ENCODE measurements at regions not wholly inside any gene's neighbourhood (a gene's known extent, or its start where the extent isn't known, plus 50 kb on each side); places are given as distances from the start of the nearest gene placed in this dataset.
"Not testable (repeated sequence)": the region's sequence is repeated elsewhere in the genome, so short reads cannot be mapped to it uniquely, and the experiment has no call there.

- Mint-ChIP-seq H3K4me1 (ENCODE audit: low read depth in 2 of 2) (no peaks in the 10 kb centered on the region), H3K9me3 (peaks cover 0 to 6% of the 10 kb centered on the region in 2 donors), H3K36me3 (ENCODE audit: insufficient read depth) (no peaks in the 10 kb centered on the region), H3K27ac (no peak overlapping the region), H3K4me3 (no peak overlapping the region), H3K27me3 (no peaks in the 10 kb centered on the region)
- ATAC-seq (replicated peaks), result no peak
- DNase-seq, result no peak
These were observed 519.6 kb upstream of the AGA start for GRCh38 chr4:177961761-177962380.

GRCh38 chr4:177964061-177964460, 521.8 kb upstream of the AGA start:
- no peak for DNase-seq
- no peaks in the 10 kb centered on the region for H3K4me1 Mint-ChIP-seq (ENCODE audit: low read depth in 2 of 2)
- no peak overlapping the region for H3K27ac Mint-ChIP-seq
- H3K27me3 Mint-ChIP-seq, result no peaks in the 10 kb centered on the region
- peaks cover 0 to 6% of the 10 kb centered on the region in 2 donors for H3K9me3 Mint-ChIP-seq
- ATAC-seq (replicated peaks), result no peak
- no peaks in the 10 kb centered on the region for H3K36me3 Mint-ChIP-seq (ENCODE audit: insufficient read depth)
- H3K4me3 Mint-ChIP-seq, result no peak overlapping the region

GRCh38 chr4:177964693-177965168, 522.5 kb upstream of the AGA start:
- Mint-ChIP-seq H3K4me1 (ENCODE audit: low read depth in 2 of 2) (no peaks in the 10 kb centered on the region), H3K4me3 (no peak overlapping the region), H3K36me3 (ENCODE audit: insufficient read depth) (no peaks in the 10 kb centered on the region), H3K9me3 (peaks cover 0 to 6% of the 10 kb centered on the region in 2 donors), H3K27ac (no peak overlapping the region), H3K27me3 (no peaks in the 10 kb centered on the region)
- ATAC-seq (replicated peaks), result no peak
- DNase-seq, result no peak

GRCh38 chr4:177967328-177967727, 525.1 kb upstream of the AGA start:
- DNase-seq, result no peak
- H3K4me1 Mint-ChIP-seq (ENCODE audit: low read depth in 2 of 2), result no peaks in the 10 kb centered on the region
- ATAC-seq (replicated peaks), result no peak
- H3K4me3 Mint-ChIP-seq, result no peak overlapping the region
- H3K27me3 Mint-ChIP-seq, result no peaks in the 10 kb centered on the region
- peaks cover 0 to 4% of the 10 kb centered on the region in 2 donors for H3K9me3 Mint-ChIP-seq
- no peak overlapping the region for H3K27ac Mint-ChIP-seq
- no peaks in the 10 kb centered on the region for H3K36me3 Mint-ChIP-seq (ENCODE audit: insufficient read depth)

GRCh38 chr4:177968817-177969442, 526.7 kb upstream of the AGA start:
- H3K27ac Mint-ChIP-seq, result no peak overlapping the region

GRCh38 chr4:177974461-177974860, 532.2 kb upstream of the AGA start:
- ATAC-seq (replicated peaks), result no peak
- H3K27ac Mint-ChIP-seq, result no peak overlapping the region
- no peaks in the 10 kb centered on the region for H3K27me3 Mint-ChIP-seq
- DNase-seq, result no peak
- no peaks in the 10 kb centered on the region for H3K36me3 Mint-ChIP-seq (ENCODE audit: insufficient read depth)
- H3K4me1 Mint-ChIP-seq (ENCODE audit: low read depth in 2 of 2), result no peaks in the 10 kb centered on the region
- H3K9me3 Mint-ChIP-seq, result peaks cover 0 to 1% of the 10 kb centered on the region in 2 donors
- H3K4me3 Mint-ChIP-seq, result no peak overlapping the region

More at GRCh38 chr4:177968817-177969442, 526.7 kb upstream of the AGA start:
- Mint-ChIP-seq H3K4me3 (no peak overlapping the region), H3K27me3 (no peaks in the 10 kb centered on the region), H3K4me1 (ENCODE audit: low read depth in 2 of 2) (no peaks in the 10 kb centered on the region), H3K9me3 (peaks cover 0 to 4% of the 10 kb centered on the region in 2 donors), H3K36me3 (ENCODE audit: insufficient read depth) (no peaks in the 10 kb centered on the region)
- no peak for ATAC-seq (replicated peaks)
- no peak for DNase-seq

GRCh38 chr4:177975315-177975987, 533.2 kb upstream of the AGA start:
- Mint-ChIP-seq H3K36me3 (ENCODE audit: insufficient read depth) (no peaks in the 10 kb centered on the region), H3K9me3 (peaks cover 0 to 1% of the 10 kb centered on the region in 2 donors), H3K4me1 (ENCODE audit: low read depth in 2 of 2) (no peaks in the 10 kb centered on the region), H3K27ac (no peak overlapping the region), H3K4me3 (no peak overlapping the region), H3K27me3 (no peaks in the 10 kb centered on the region)
- ATAC-seq (replicated peaks) (no peak), DNase-seq (no peak)

GRCh38 chr4:177986236-177986635, 544.0 kb upstream of the AGA start:
- H3K27ac Mint-ChIP-seq, result no peak overlapping the region
- no peak overlapping the region for H3K4me3 Mint-ChIP-seq
- no peak for ATAC-seq (replicated peaks)
- no peaks in the 10 kb centered on the region for H3K27me3 Mint-ChIP-seq
- H3K9me3 Mint-ChIP-seq, result no peaks in the 10 kb centered on the region
- H3K4me1 Mint-ChIP-seq (ENCODE audit: low read depth in 2 of 2), result no peaks in the 10 kb centered on the region
- no peaks in the 10 kb centered on the region for H3K36me3 Mint-ChIP-seq (ENCODE audit: insufficient read depth)
- no peak for DNase-seq

- DNase-seq (no peak), ATAC-seq (replicated peaks) (no peak)
- no peaks in the 10 kb centered on the region for H3K9me3 Mint-ChIP-seq
- no peaks in the 10 kb centered on the region for H3K4me1 Mint-ChIP-seq (ENCODE audit: low read depth in 2 of 2)
- H3K36me3 Mint-ChIP-seq (ENCODE audit: insufficient read depth), result no peaks in the 10 kb centered on the region
- no peaks in the 10 kb centered on the region for H3K27me3 Mint-ChIP-seq
- no peak overlapping the region for H3K4me3 Mint-ChIP-seq
- no peak overlapping the region for H3K27ac Mint-ChIP-seq
These were observed 545.7 kb upstream of the AGA start for GRCh38 chr4:177987896-177988295.

- Mint-ChIP-seq H3K27ac (no peak overlapping the region), H3K27me3 (no peaks in the 10 kb centered on the region), H3K9me3 (peaks cover 0 to under 1% of the 10 kb centered on the region in 2 donors)
These were observed 547.4 kb upstream of the AGA start for GRCh38 chr4:177989503-177990201.

GRCh38 chr4:178003098-178003657, 560.9 kb upstream of the AGA start:
- no peaks in the 10 kb centered on the region for H3K36me3 Mint-ChIP-seq (ENCODE audit: insufficient read depth)
- DNase-seq (no peak), ATAC-seq (replicated peaks) (no peak)
- no peak overlapping the region for H3K27ac Mint-ChIP-seq
- no peaks in the 10 kb centered on the region for H3K4me1 Mint-ChIP-seq (ENCODE audit: low read depth in 2 of 2)
- H3K4me3 Mint-ChIP-seq, result no peak overlapping the region
- peaks cover 0 to 9% of the 10 kb centered on the region in 2 donors for H3K9me3 Mint-ChIP-seq
- H3K27me3 Mint-ChIP-seq, result no peaks in the 10 kb centered on the region

More at GRCh38 chr4:177989503-177990201, 547.4 kb upstream of the AGA start:
- Mint-ChIP-seq H3K4me1 (ENCODE audit: low read depth in 2 of 2) (no peaks in the 10 kb centered on the region), H3K4me3 (no peak overlapping the region), H3K36me3 (ENCODE audit: insufficient read depth) (no peaks in the 10 kb centered on the region)
- no peak for DNase-seq
- ATAC-seq (replicated peaks), result no peak

- no peak overlapping the region for H3K4me3 Mint-ChIP-seq
- ATAC-seq (replicated peaks), result no peak
- peaks cover 0 to 6% of the 10 kb centered on the region in 2 donors for H3K9me3 Mint-ChIP-seq
- H3K27ac Mint-ChIP-seq, result no peak overlapping the region
- DNase-seq, result no peak
- H3K4me1 Mint-ChIP-seq (ENCODE audit: low read depth in 2 of 2), result no peaks in the 10 kb centered on the region
- H3K36me3 Mint-ChIP-seq (ENCODE audit: insufficient read depth), result no peaks in the 10 kb centered on the region
- no peaks in the 10 kb centered on the region for H3K27me3 Mint-ChIP-seq
These were observed 568.4 kb upstream of the AGA start for GRCh38 chr4:178010596-178010995.

GRCh38 chr4:178015046-178015445, 572.8 kb upstream of the AGA start:
- not testable (repeated sequence) for H3K36me3 Mint-ChIP-seq (ENCODE audit: insufficient read depth); H3K4me3 Mint-ChIP-seq; H3K4me1 Mint-ChIP-seq (ENCODE audit: low read depth in 2 of 2); ATAC-seq (replicated peaks); H3K27me3 Mint-ChIP-seq; DNase-seq; H3K27ac Mint-ChIP-seq; H3K9me3 Mint-ChIP-seq

Data from effector memory CD8-positive, alpha-beta T cell (primary cell).